Astrocyte (in vitro differentiated cells and primary cell): ENCODE measurements at regions not wholly inside any gene's neighbourhood (a gene's known extent, or its start where the extent isn't known, plus 50 kb on each side); places are given as distances from the start of the nearest gene placed in this dataset.

Source experiments
- DNase-seq: peaks from one replicate; pipeline ENCODE4 v3.0.0-alpha.2; 2010; ENCODE audit warnings: low read depth
- FAIRE-seq: peaks from 2 replicates; lab custom pipeline; 2011; peaks lifted over from hg19 to GRCh38; lab: Jason Lieb, UNC
- H2AFZ ChIP-seq: 2 replicates; pipeline ENCODE4 v1.6.0; 2012; ENCODE audit warnings: low read depth, low read length, inconsistent platforms
- H3K27ac ChIP-seq: 2 replicates; pipeline ENCODE4 v1.5.1; 2011; ENCODE audit warnings: low read depth, low read length, inconsistent platforms
- H3K27me3 ChIP-seq: 2 replicates; pipeline ENCODE4 v1.6.0; 2011; ENCODE audit warnings: low read length, inconsistent platforms; ENCODE audit not compliant: insufficient read depth
- H3K36me3 ChIP-seq: 2 replicates; pipeline ENCODE4 v1.5.1; 2011; ENCODE audit warnings: low read length, inconsistent platforms; ENCODE audit not compliant: insufficient read depth
- H3K4me1 ChIP-seq: 2 replicates; pipeline ENCODE4 v1.5.1; 2011; ENCODE audit warnings: low read length, inconsistent platforms; ENCODE audit not compliant: insufficient read depth
- H3K4me2 ChIP-seq: 2 replicates; pipeline ENCODE4 v1.6.0; 2012; ENCODE audit warnings: low read length, inconsistent platforms
- H3K4me3 ChIP-seq: 2 replicates; pipeline ENCODE4 v1.5.1; 2011; ENCODE audit warnings: low read depth, mild to moderate bottlenecking, low read length, inconsistent platforms; ENCODE audit not compliant: insufficient read depth
- H3K79me2 ChIP-seq: 2 replicates; pipeline ENCODE4 v1.6.0; 2012; ENCODE audit warnings: mild to moderate bottlenecking, low read length, inconsistent platforms; ENCODE audit not compliant: insufficient read depth
- H3K9ac ChIP-seq: 2 replicates; pipeline ENCODE4 v1.6.0; 2012; ENCODE audit warnings: mild to moderate bottlenecking, low read length, inconsistent platforms
- H3K9me3 ChIP-seq: 2 replicates; pipeline ENCODE4 v1.5.1; 2012; ENCODE audit warnings: low read depth, mild to moderate bottlenecking, low read length, inconsistent platforms; ENCODE audit not compliant: insufficient read depth
- H4K20me1 ChIP-seq: 2 replicates; pipeline ENCODE4 v1.6.0; 2012; ENCODE audit warnings: low read length, inconsistent platforms; ENCODE audit not compliant: insufficient read depth
- H3K27ac Mint-ChIP-seq: one replicate; pipeline ENCODE4 v1.8.0; 2021; ENCODE audit warnings: mild to moderate bottlenecking, mixed read lengths; ENCODE audit not compliant: unreplicated experiment
- H3K27me3 Mint-ChIP-seq: one replicate; pipeline ENCODE4 v1.8.0; 2021; ENCODE audit warnings: low read depth, mixed read lengths; ENCODE audit not compliant: unreplicated experiment
- H3K36me3 Mint-ChIP-seq: one replicate; pipeline ENCODE4 v1.8.0; 2021; ENCODE audit warnings: low read depth, mixed read lengths; ENCODE audit not compliant: unreplicated experiment
- H3K4me1 Mint-ChIP-seq: one replicate; pipeline ENCODE4 v1.8.0; 2021; ENCODE audit warnings: low read depth, mixed read lengths; ENCODE audit not compliant: unreplicated experiment
- H3K4me3 Mint-ChIP-seq: one replicate; pipeline ENCODE4 v1.8.0; 2021; ENCODE audit warnings: mild to moderate bottlenecking, moderate library complexity, mixed read lengths; ENCODE audit not compliant: unreplicated experiment
- H3K9me3 Mint-ChIP-seq: one replicate; pipeline ENCODE4 v1.8.0; 2021; ENCODE audit warnings: mild to moderate bottlenecking, mixed read lengths; ENCODE audit not compliant: unreplicated experiment
- CTCF ChIP-seq: IDR thresholded peaks from 2 replicates; pipeline ENCODE4 v1.5.1; 2011; ENCODE audit warnings: low read depth, mild to moderate bottlenecking, inconsistent platforms, low read length, moderate library complexity; ENCODE audit not compliant: insufficient read depth
- EZH2 ChIP-seq: IDR thresholded peaks from 2 replicates; pipeline ENCODE4 v1.6.1; 2012; ENCODE audit warnings: mild to moderate bottlenecking, low read length, inconsistent platforms; ENCODE audit not compliant: insufficient read depth

- H3K9ac ChIP-seq: no peak overlapping the region
- no peaks in the 10 kb centered on the region for H3K9me3 ChIP-seq
- no peak overlapping the region for H3K27ac ChIP-seq
- H3K79me2 ChIP-seq: no peaks in the 10 kb centered on the region
- H3K4me1 ChIP-seq: no peaks in the 10 kb centered on the region
- Mint-ChIP-seq H3K4me3 (no peak overlapping the region), H3K36me3 (no peaks in the 10 kb centered on the region), H3K4me1 (no peaks in the 10 kb centered on the region), H3K27me3 (peaks cover 4% of the 10 kb centered on the region), H3K27ac (no peak overlapping the region), H3K9me3 (peaks cover 6% of the 10 kb centered on the region)
- DNase-seq (no peak), FAIRE-seq (no peak)
- no peaks in the 10 kb centered on the region for H3K27me3 ChIP-seq
- no peak overlapping the region for H3K4me3 ChIP-seq
- TF ChIP-seq CTCF: no peak
- no peak for TF ChIP-seq EZH2
- no peaks in the 10 kb centered on the region for H3K36me3 ChIP-seq
- no peak overlapping the region for H3K4me2 ChIP-seq
- H2AFZ ChIP-seq: no peak overlapping the region
- H4K20me1 ChIP-seq: no peaks in the 10 kb centered on the region
Measured at GRCh38 chr9:13487498-13487897, 208.0 kb upstream of the MPDZ start.

DNA sequence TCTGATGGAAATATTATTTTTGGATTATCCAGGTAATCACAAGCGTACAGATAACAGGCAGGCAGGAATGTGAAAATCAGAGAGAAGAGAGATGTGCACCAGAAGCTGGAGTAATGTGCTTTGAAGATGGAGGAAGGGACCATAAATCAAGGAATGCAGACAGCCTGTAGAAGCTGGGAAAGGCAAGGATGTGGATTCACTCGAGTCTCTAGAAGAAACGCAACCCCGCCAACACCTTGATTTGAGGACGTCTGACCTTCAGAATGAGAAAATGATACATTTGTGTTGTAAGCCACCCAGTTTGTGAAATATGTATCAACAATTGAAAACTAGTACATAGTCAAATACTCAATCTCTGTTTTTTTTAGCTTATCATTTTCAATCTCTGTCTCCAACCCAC lies 207.6 kb upstream of the MPDZ start:
- Histone ChIP-seq H3K27me3 (no peaks in the 10 kb centered on the region), H4K20me1 (no peaks in the 10 kb centered on the region), H3K4me3 (no peak overlapping the region), H3K4me2 (no peak overlapping the region), H3K9me3 (no peaks in the 10 kb centered on the region), H3K4me1 (no peaks in the 10 kb centered on the region), H2AFZ (no peak overlapping the region), H3K79me2 (no peaks in the 10 kb centered on the region), H3K9ac (no peak overlapping the region), H3K36me3 (no peaks in the 10 kb centered on the region), H3K27ac (no peak overlapping the region)
- H3K27ac Mint-ChIP-seq: no peak overlapping the region
- peaks cover 6% of the 10 kb centered on the region for H3K9me3 Mint-ChIP-seq
- no peaks in the 10 kb centered on the region for H3K36me3 Mint-ChIP-seq
- FAIRE-seq (no peak), DNase-seq (no peak)
- H3K27me3 Mint-ChIP-seq: peaks cover 4% of the 10 kb centered on the region
- H3K4me1 Mint-ChIP-seq: no peaks in the 10 kb centered on the region
- no peak overlapping the region for H3K4me3 Mint-ChIP-seq
- TF ChIP-seq CTCF (no peak), EZH2 (no peak)

DNA sequence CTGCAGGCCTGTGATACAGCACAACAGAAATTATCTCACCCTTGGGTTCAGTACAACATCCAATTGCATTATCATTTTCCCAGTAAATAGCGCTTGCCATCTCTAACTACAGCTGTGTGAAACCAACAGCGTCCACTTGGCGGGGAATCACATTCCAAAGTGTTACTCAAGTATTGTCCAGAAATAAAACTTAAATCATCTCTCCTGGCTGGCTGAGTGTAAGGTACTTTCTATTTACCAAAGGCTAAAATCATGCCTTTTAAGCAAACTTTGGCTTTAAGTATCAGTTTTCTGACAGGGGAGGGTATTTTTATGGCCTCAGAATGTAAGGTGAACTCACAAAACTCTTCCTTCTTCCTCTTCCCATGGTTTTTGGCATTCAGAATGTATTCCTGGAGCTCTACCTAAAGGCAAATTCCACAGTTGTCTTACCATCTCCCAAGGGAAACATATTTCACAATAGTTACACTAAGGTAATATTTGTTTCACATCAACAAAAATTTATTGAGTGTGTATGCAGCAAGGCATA lies 205.6 kb upstream of the MPDZ start:
- Mint-ChIP-seq H3K4me3 (no peak overlapping the region), H3K36me3 (no peaks in the 10 kb centered on the region), H3K27me3 (peaks cover 4% of the 10 kb centered on the region), H3K9me3 (peaks cover 9% of the 10 kb centered on the region), H3K27ac (no peak overlapping the region), H3K4me1 (no peaks in the 10 kb centered on the region)
- Histone ChIP-seq H3K36me3 (no peaks in the 10 kb centered on the region), H3K9ac (no peak overlapping the region), H3K27ac (no peak overlapping the region), H3K9me3 (no peaks in the 10 kb centered on the region), H3K79me2 (no peaks in the 10 kb centered on the region), H3K4me2 (no peak overlapping the region), H3K4me3 (no peak overlapping the region), H4K20me1 (no peaks in the 10 kb centered on the region), H3K27me3 (no peaks in the 10 kb centered on the region), H2AFZ (no peak overlapping the region), H3K4me1 (no peaks in the 10 kb centered on the region)
- FAIRE-seq (no peak), DNase-seq (peak; percentile 94)
- no peak for TF ChIP-seq CTCF
- TF ChIP-seq EZH2: no peak
